ENCODE measurements at regions not wholly inside any gene's neighbourhood (a gene's known extent, or its start where the extent isn't known, plus 50 kb on each side); places are given as distances from the start of the nearest gene placed in this dataset.

DNA sequence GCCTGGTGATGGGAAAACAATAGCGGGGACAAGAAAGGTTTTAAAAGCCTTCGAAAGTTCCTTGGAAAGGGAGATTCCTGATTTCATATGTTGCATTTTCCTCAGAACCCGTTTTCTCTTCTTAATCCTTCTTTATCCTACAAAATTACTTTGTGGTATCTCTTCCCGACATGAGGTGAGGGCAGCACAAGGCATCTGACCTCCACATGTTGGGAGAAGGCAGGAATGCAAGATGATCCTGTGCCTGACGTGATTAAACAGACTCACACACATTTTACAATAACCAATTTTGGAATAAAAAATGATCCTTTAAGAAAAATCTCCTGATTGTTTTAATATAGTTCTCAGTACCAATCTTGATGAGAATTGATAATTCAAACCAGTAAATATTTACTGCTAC, 153.3 kb upstream of the MKLN1 start:
- no peak for DNase-seq
- POLR2A ChIA-PET, result no interaction called here

DNA sequence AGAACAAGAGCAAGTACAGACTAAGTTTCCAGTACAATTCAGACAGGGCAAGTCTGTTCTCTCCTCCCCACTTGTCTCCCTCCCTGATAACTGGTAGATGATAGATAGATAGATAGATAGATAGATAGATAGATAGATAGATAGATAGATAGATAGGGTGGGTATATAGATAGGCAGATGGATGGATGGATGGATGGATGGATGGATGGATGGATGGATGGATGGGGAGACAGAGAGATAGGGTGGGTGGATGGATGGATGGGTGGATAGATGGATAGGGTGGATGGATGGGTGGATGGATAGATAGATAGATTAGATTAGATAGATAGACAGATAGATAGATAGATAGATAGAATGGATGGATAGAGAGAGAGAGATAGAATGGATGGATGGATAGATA, 152.8 kb upstream of the MKLN1 start:
- no peaks in the 10 kb centered on the region for H3K4me1 ChIP-seq (ENCODE audit: control extremely low read depth in 1 of 4, control insufficient read depth in 4 of 4, insufficient read depth in 4 of 4, low read length in 3 of 4)
- H3K27ac ChIP-seq (ENCODE audit: insufficient read depth in 1 of 2, low read depth in 1 of 2, low read length in 2 of 2, poor library complexity in 1 of 2, severe bottlenecking in 2 of 2), result no peak overlapping the region
- no peak overlapping the region for H3K4me3 ChIP-seq (ENCODE audit: control insufficient read depth in 1 of 7, extremely low read depth in 1 of 7, insufficient read depth in 4 of 7, low read depth in 2 of 7, low read length in 6 of 7)
- DNase-seq, result no peak
- no peaks in the 10 kb centered on the region for H3K36me3 ChIP-seq (ENCODE audit: control insufficient read depth in 4 of 4, insufficient read depth in 4 of 4, low read length in 3 of 4)
- no peaks in the 10 kb centered on the region for H3K9me3 ChIP-seq (ENCODE audit: control extremely low read depth in 1 of 5, control insufficient read depth in 4 of 5, insufficient read depth in 2 of 5, low read depth in 1 of 5, low read length in 4 of 5)
- ChIA-PET CTCF (no interaction called here), POLR2A (no interaction called here)
- no peaks in the 10 kb centered on the region for H3K27me3 ChIP-seq (replicated peaks in 2 of 5; ENCODE audit: control insufficient read depth in 4 of 5, insufficient read depth in 5 of 5, low read length in 4 of 5)

More for the DNA sequence above, 153.3 kb upstream of the MKLN1 start:
- H3K4me1 ChIP-seq (ENCODE audit: control extremely low read depth in 1 of 4, control insufficient read depth in 4 of 4, insufficient read depth in 4 of 4, low read length in 3 of 4), result no peaks in the 10 kb centered on the region
- H3K4me3 ChIP-seq (ENCODE audit: control insufficient read depth in 1 of 7, extremely low read depth in 1 of 7, insufficient read depth in 4 of 7, low read depth in 2 of 7, low read length in 6 of 7), result no peak overlapping the region
- H3K36me3 ChIP-seq (ENCODE audit: control insufficient read depth in 4 of 4, insufficient read depth in 4 of 4, low read length in 3 of 4), result no peaks in the 10 kb centered on the region
- no peak overlapping the region for H3K27ac ChIP-seq (ENCODE audit: insufficient read depth in 1 of 2, low read depth in 1 of 2, low read length in 2 of 2, poor library complexity in 1 of 2, severe bottlenecking in 2 of 2)
- no peaks in the 10 kb centered on the region for H3K9me3 ChIP-seq (ENCODE audit: control extremely low read depth in 1 of 5, control insufficient read depth in 4 of 5, insufficient read depth in 2 of 5, low read depth in 1 of 5, low read length in 4 of 5)
- CTCF ChIA-PET, result no interaction called here
- H3K27me3 ChIP-seq (replicated peaks in 2 of 5; ENCODE audit: control insufficient read depth in 4 of 5, insufficient read depth in 5 of 5, low read length in 4 of 5), result no peaks in the 10 kb centered on the region
- WGBS (ENCODE audit: insufficient coverage), result 100% methylated on average over 2 of the region's 5 CpGs

DNA sequence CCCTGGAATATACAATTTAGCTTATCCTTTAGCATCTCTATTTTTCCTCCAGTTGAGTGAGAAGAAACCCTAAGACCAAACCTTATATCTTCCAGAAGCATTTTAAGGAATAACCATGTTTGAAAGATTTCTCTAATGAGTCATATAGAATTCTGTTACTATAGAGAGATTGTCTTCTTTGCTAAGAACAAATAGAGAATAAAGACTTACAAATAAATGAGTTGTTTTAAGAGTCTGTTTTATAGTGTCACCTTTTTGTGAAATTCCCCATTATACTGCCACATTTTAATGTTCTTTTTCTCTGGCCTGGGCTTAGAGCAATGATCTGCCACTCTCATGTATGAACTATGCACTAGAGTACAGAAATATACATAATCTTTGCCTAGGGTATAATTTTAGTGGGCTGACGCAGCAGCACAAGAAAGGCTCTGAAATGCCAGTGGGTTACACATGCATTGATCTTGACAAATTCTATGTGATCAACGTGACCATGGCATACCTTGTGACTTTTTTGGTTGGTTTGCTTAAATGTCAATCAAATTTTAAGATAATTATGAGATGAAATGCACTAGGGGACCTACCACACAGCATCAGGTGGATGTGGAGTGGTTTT, 145.1 kb upstream of the MKLN1 start:
- ChIA-PET CTCF (interaction anchor here (0.7 kb wide), 1 partner anchor 97 kb away, joined by 4 read pairs; no protein-coding TSS in a partner anchor), POLR2A (no interaction called here)
- DNase-seq, result no peak
- Histone ChIP-seq H3K27ac (ENCODE audit: insufficient read depth in 1 of 2, low read depth in 1 of 2, low read length in 2 of 2, poor library complexity in 1 of 2, severe bottlenecking in 2 of 2) (no peak overlapping the region), H3K9me3 (ENCODE audit: control extremely low read depth in 1 of 5, control insufficient read depth in 4 of 5, insufficient read depth in 2 of 5, low read depth in 1 of 5, low read length in 4 of 5) (no peaks in the 10 kb centered on the region), H3K36me3 (ENCODE audit: control insufficient read depth in 4 of 4, insufficient read depth in 4 of 4, low read length in 3 of 4) (no peaks in the 10 kb centered on the region), H3K4me1 (ENCODE audit: control extremely low read depth in 1 of 4, control insufficient read depth in 4 of 4, insufficient read depth in 4 of 4, low read length in 3 of 4) (peaks cover 0 to 5% (median 4%) of the 10 kb centered on the region in 4 experiments), H3K27me3 (replicated peaks in 2 of 5; ENCODE audit: control insufficient read depth in 4 of 5, insufficient read depth in 5 of 5, low read length in 4 of 5) (no peaks in the 10 kb centered on the region), H3K4me3 (ENCODE audit: control insufficient read depth in 1 of 7, extremely low read depth in 1 of 7, insufficient read depth in 4 of 7, low read depth in 2 of 7, low read length in 6 of 7) (no peak overlapping the region)
- 93% methylated on average over 2 of the region's 2 CpGs for WGBS (ENCODE audit: insufficient coverage)

DNA sequence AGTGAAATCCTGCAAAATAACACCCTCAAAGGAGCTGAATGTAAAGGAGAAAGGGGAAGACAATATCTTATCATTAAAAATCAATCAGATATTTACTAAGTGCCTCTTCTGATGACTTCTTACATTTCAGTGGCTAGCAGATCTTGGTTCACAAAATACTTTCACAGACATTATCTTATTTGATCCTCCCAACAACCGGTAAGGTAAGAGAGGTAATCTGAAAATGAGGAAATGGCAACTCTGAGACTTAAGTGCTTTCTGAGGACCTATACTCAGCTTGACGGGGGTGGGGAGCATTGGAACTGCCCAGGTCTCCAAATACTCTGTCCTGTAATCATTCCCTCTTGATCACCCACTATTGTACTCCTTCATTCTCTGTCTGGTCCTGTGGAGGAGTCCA, 144.6 kb upstream of the MKLN1 start:
- no peaks in the 10 kb centered on the region for H3K36me3 ChIP-seq (ENCODE audit: control insufficient read depth in 4 of 4, insufficient read depth in 4 of 4, low read length in 3 of 4)
- peaks cover under 1 to 7% (median 5%) of the 10 kb centered on the region in 4 experiments for H3K4me1 ChIP-seq (ENCODE audit: control extremely low read depth in 1 of 4, control insufficient read depth in 4 of 4, insufficient read depth in 4 of 4, low read length in 3 of 4)
- DNase-seq, result no peak
- no peaks in the 10 kb centered on the region for H3K9me3 ChIP-seq (ENCODE audit: control extremely low read depth in 1 of 5, control insufficient read depth in 4 of 5, insufficient read depth in 2 of 5, low read depth in 1 of 5, low read length in 4 of 5)
- H3K27me3 ChIP-seq (replicated peaks in 2 of 5; ENCODE audit: control insufficient read depth in 4 of 5, insufficient read depth in 5 of 5, low read length in 4 of 5), result no peaks in the 10 kb centered on the region
- WGBS (ENCODE audit: insufficient coverage), result 83% methylated on average over 1 of the region's 2 CpGs
- ChIA-PET CTCF (interaction anchor here (0.7 kb wide), 1 partner anchor 52 kb away, joined by 3 read pairs; no protein-coding TSS in a partner anchor), POLR2A (no interaction called here)
- no peak overlapping the region for H3K4me3 ChIP-seq (ENCODE audit: control insufficient read depth in 1 of 7, extremely low read depth in 1 of 7, insufficient read depth in 4 of 7, low read depth in 2 of 7, low read length in 6 of 7)
- H3K27ac ChIP-seq (ENCODE audit: insufficient read depth in 1 of 2, low read depth in 1 of 2, low read length in 2 of 2, poor library complexity in 1 of 2, severe bottlenecking in 2 of 2), result no peak overlapping the region

DNA sequence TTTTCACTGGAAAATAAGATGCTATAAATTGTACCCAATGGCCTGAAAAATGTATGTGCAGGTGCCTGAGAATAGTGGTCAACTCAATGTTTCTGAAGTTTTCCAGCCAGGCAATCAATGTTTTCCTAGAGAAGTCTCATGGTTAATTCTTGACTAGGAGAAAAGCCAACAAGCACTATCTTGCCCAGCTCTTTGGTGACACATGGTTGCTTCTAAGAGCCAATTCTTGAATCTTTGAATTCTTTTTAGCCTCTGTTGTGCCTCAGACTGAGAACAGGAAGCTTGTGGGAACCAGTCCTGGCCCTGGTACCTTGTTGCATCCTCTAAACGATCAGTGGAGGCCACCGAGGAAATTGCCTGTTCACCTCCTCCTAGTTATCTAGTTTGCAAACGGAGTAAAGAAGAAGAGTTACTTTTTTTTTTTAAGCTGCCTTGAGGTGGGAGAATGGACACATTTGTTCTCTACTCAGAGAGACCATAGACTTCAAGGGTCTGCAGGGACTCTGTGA, 144.0 kb upstream of the MKLN1 start:
- Histone ChIP-seq H3K9me3 (ENCODE audit: control extremely low read depth in 1 of 5, control insufficient read depth in 4 of 5, insufficient read depth in 2 of 5, low read depth in 1 of 5, low read length in 4 of 5) (no peaks in the 10 kb centered on the region), H3K27ac (ENCODE audit: insufficient read depth in 1 of 2, low read depth in 1 of 2, low read length in 2 of 2, poor library complexity in 1 of 2, severe bottlenecking in 2 of 2) (no peak overlapping the region), H3K4me3 (ENCODE audit: control insufficient read depth in 1 of 7, extremely low read depth in 1 of 7, insufficient read depth in 4 of 7, low read depth in 2 of 7, low read length in 6 of 7) (no peak overlapping the region), H3K4me1 (ENCODE audit: control extremely low read depth in 1 of 4, control insufficient read depth in 4 of 4, insufficient read depth in 4 of 4, low read length in 3 of 4) (peaks cover 4 to 13% (median 9%) of the 10 kb centered on the region in 4 experiments), H3K36me3 (ENCODE audit: control insufficient read depth in 4 of 4, insufficient read depth in 4 of 4, low read length in 3 of 4) (no peaks in the 10 kb centered on the region), H3K27me3 (replicated peaks in 2 of 5; ENCODE audit: control insufficient read depth in 4 of 5, insufficient read depth in 5 of 5, low read length in 4 of 5) (no peaks in the 10 kb centered on the region)
- WGBS (ENCODE audit: insufficient coverage), result 0% methylated on average over 1 of the region's 3 CpGs
- POLR2A ChIA-PET, result no interaction called here
- peak in 2 of 3 donors; percentile 22 to 41 for DNase-seq
- CTCF ChIA-PET, result interaction anchor here (0.7 kb wide), 1 partner anchor 52 kb away, joined by 3 read pairs; no protein-coding TSS in a partner anchor

DNA sequence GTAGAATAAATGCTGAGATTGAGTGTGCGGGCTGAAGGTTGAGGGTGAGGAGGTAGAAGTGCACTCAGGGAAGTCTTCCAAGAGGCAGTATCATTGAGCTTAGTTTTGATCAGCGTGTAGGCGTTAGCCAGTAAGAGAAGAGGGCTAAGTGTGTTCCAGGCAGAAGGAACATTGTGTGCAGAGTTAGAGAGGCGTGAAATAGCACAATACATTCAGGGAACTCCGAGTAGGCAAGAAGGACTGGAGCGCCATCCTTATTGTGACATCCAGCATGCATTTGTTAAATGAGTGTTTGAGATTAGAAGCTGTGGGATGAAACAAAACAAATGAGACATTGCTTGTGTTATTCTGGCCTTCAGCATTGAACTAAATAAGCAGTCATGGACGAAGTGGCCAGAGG, 140.9 kb upstream of the MKLN1 start:
- POLR2A ChIA-PET, result no interaction called here
- Histone ChIP-seq H3K4me3 (ENCODE audit: control insufficient read depth in 1 of 7, extremely low read depth in 1 of 7, insufficient read depth in 4 of 7, low read depth in 2 of 7, low read length in 6 of 7) (no peak overlapping the region), H3K27ac (ENCODE audit: insufficient read depth in 1 of 2, low read depth in 1 of 2, low read length in 2 of 2, poor library complexity in 1 of 2, severe bottlenecking in 2 of 2) (no peak overlapping the region), H3K27me3 (replicated peaks in 2 of 5; ENCODE audit: control insufficient read depth in 4 of 5, insufficient read depth in 5 of 5, low read length in 4 of 5) (no peaks in the 10 kb centered on the region), H3K4me1 (ENCODE audit: control extremely low read depth in 1 of 4, control insufficient read depth in 4 of 4, insufficient read depth in 4 of 4, low read length in 3 of 4) (peaks cover 4 to 16% (median 9%) of the 10 kb centered on the region in 4 experiments), H3K36me3 (ENCODE audit: control insufficient read depth in 4 of 4, insufficient read depth in 4 of 4, low read length in 3 of 4) (no peaks in the 10 kb centered on the region), H3K9me3 (ENCODE audit: control extremely low read depth in 1 of 5, control insufficient read depth in 4 of 5, insufficient read depth in 2 of 5, low read depth in 1 of 5, low read length in 4 of 5) (no peaks in the 10 kb centered on the region)
- CTCF ChIA-PET, result no interaction called here
- WGBS (ENCODE audit: insufficient coverage), result 100% methylated on average over 7 of the region's 7 CpGs
- no peak for DNase-seq

DNA sequence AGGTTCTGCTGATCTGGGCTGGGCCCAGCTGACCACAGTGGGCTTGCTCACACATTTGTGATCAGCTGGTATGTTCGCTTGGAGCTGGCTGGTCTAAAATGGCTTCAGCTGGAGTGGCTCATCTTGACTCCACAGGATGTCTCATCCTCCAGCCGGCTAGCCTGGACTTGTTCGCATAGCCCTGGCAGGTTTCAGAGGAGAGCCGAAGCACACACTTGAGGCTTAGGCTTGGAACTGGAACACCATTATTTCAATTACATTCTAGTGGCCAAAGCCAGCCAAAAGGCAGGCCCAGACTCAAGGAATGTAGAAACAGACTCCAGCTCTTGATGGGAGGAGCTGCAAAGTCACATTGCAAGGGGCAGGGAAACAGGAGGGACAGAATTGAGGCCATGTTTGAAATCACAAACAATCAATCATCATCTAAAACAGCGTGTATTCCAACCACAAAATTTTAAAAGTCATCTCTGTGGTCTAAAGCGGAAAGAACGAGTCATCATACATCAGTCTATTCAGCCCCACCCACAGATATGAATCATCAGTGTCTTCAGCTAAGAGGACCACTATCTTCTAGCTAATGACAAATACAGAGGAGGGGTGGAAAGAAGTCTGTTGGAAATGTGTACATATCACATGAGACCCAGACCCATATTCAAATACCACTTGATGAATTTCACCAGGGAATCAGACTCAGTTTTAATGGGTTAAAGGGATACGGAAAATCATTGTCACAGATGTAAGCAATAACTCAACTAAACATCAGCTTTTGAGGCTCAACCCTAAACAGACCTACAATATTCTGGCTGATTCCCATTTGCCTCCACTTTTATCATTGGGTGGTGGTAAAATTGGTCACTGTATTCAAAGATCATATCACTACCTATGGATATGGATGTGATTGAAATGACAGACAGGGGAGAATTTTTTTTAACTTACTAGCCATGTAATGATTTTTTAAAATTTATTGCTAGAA, 139.0 kb upstream of the MKLN1 start:
- ChIA-PET POLR2A (interaction anchor here (0.9 kb wide), 1 partner anchor 81 kb away, joined by 3 read pairs; no protein-coding TSS in a partner anchor), CTCF (interaction anchor here (1.0 to 1.3 kb wide), 2 partner anchors 12 to 234 kb away, joined by 3 read pairs; no protein-coding TSS in a partner anchor)
- peak; percentile 84 to 94 (median 94) for DNase-seq
- Histone ChIP-seq H3K4me3 (ENCODE audit: control insufficient read depth in 1 of 7, extremely low read depth in 1 of 7, insufficient read depth in 4 of 7, low read depth in 2 of 7, low read length in 6 of 7) (no peak overlapping the region), H3K9me3 (ENCODE audit: control extremely low read depth in 1 of 5, control insufficient read depth in 4 of 5, insufficient read depth in 2 of 5, low read depth in 1 of 5, low read length in 4 of 5) (no peaks in the 10 kb centered on the region), H3K4me1 (ENCODE audit: control extremely low read depth in 1 of 4, control insufficient read depth in 4 of 4, insufficient read depth in 4 of 4, low read length in 3 of 4) (peaks cover 2 to 16% (median 7%) of the 10 kb centered on the region in 4 experiments), H3K36me3 (ENCODE audit: control insufficient read depth in 4 of 4, insufficient read depth in 4 of 4, low read length in 3 of 4) (no peaks in the 10 kb centered on the region), H3K27me3 (replicated peaks in 2 of 5; ENCODE audit: control insufficient read depth in 4 of 5, insufficient read depth in 5 of 5, low read length in 4 of 5) (no peaks in the 10 kb centered on the region), H3K27ac (ENCODE audit: insufficient read depth in 1 of 2, low read depth in 1 of 2, low read length in 2 of 2, poor library complexity in 1 of 2, severe bottlenecking in 2 of 2) (no peak overlapping the region)
- 72% methylated on average over 5 of the region's 8 CpGs for WGBS (ENCODE audit: insufficient coverage)
